Urothelium cell line (cell line): ENCODE measurements at regions not wholly inside any gene's neighbourhood (a gene's known extent, or its start where the extent isn't known, plus 50 kb on each side); places are given as distances from the start of the nearest gene placed in this dataset.

ENCODE experiments used
- DNase-seq: peaks from one replicate; pipeline ENCODE4 v3.0.0; 2011; ENCODE audit warnings: low spot score, mixed read lengths
- FAIRE-seq: peaks from 2 replicates; lab custom pipeline; 2011; peaks lifted over from hg19 to GRCh38; lab: Jason Lieb, UNC

DNA sequence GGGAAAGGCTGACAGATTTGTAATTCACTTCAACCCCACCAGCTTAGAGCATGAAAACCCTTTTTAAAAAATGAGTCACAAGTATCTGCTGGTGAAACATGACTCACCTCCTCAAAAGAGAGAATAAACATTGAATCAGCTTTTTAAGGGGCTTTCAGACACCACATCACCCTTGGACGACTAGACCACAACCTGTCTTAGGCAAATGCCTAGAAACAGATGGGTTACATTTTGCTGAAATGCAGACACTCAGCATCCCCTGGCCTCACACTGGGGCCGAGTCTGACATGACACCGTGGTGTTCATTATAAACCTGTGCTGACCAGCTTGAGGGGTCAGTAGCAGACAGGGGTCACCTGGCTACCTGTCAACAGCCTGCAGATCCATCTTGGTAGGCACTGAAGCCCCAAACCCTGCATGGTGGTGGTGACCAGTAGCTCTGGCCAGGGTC lies 175.3 kb upstream of the CST7 start:
- peak; percentile 65 for FAIRE-seq
- peak; percentile 83 for DNase-seq

DNA sequence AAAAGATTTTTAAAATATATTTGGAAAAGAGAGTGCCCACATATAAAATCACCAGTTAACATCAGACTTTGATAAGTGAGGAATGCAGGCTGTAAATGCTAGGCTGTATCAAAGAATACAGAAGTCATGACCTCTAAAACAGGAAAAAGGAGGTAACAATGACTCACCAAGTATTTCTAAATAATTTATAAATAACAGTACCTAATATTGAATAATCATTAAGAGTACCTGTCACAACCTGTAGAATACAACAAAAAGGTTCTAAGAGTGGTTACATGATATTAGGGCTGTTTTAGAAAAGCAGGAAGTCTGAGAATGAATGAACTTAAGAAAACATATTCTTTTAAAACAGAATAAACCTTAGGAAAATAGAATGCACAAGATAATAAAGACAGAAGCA lies 173.1 kb upstream of the CST7 start:
- FAIRE-seq (no peak), DNase-seq (no peak)

DNA sequence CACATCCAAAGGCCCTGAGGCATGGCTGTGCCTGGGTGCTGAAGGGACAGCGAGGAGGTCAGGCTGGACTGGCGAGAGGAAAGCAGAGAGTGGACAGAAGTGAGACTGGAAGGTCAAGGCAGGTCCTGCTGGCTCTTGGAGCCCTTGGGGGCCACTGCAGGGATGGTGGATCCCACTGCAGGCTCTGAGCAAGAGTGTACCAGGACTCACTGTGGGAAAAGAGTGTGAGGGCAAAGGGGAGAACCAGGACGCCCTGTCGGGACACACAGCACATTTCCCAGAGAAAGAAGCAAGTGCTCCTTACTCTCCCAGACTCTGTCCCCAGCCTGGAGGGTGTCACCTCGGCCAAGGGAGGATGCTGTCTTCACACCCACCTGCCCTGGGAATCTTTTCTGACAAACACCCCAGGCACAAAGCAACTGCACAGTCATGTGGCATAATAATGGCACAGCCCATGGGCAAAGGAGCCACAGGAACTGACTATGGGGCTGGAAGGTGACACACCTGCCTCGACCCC lies 172.3 kb upstream of the CST7 start:
- DNase-seq = no peak
- FAIRE-seq = no peak

DNA sequence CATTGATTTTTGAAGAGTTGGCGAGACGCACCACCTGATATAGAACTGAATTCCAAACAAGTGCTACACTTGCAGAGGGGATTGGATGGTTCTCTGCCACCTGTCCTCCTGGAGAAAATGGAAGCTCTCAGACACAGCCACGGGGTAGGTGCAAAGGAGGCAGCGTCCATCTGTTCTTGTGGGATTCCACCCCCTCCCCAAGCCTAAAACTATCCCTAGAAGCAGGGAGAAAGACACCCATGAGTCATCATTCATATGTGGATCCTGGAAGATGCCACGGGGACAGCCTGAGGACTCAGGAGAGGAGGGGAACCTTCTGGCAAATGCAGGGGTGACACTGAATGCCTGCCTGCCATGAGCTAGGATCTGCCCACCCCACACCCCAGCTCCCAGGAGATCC lies 171.3 kb upstream of the CST7 start:
- no peak for DNase-seq
- FAIRE-seq = no peak

DNA sequence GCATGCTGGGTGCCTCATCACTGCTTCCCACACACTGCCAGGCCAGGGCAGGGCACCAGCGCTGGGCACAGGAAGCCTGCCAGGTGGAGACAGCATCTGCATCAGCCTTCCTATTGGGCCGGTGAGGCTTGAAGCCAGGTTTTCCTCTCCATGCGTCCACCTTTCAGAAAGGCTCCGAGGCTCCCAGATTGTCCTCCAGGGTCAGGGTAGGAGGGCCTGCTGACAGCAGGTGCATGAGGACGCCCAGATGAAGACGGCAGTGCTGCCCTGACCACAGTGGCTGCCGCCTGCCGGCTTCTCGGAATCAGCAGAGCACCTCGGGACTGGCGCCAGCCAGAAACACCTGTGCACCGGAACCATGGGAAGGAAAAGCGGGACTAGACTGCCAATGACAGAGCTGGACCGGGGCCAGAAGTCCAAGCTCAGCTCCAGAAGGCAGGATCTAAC lies 170.5 kb upstream of the CST7 start:
- DNase-seq (no peak), FAIRE-seq (no peak)

DNA sequence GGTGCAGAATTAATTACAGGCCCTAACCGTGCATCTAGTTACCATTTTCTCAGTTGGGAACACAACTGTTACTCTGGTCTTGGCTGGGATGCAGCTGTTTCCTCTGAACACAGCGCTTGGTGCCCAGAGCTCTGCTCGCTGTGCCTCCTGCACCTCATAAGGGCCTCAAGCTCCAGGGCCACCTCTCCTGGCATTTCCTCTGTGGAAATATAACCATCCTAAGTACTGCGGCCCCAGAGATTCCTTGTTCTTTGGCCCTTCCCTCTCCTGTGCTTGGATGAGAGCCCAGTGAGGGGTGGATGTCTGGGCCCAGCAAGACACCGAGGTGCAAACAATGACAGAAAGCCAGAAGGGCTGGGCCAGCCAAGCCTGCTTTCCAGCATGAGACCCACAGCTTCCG lies 169.9 kb upstream of the CST7 start:
- DNase-seq (no peak), FAIRE-seq (no peak)

DNA sequence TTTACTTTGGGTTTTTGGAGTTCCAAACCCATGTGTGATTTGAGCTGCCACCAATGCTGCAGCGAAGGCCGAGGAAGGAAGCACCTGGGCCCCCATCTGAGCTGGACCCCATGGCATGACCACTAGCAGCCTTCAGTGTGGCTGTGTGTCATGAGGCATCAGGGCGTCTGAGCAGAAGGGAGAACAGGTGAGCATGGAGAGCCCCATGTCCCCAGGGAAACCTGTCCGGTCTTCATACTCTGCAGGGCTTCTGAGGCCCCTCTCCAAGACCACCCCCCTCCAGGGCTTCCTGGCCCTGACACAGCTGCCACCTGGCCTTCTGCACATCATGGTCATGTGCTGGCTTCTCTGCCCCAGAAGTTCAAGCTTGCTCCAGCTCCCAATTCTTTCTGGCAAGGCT lies 169.1 kb upstream of the CST7 start:
- no peak for DNase-seq

DNA sequence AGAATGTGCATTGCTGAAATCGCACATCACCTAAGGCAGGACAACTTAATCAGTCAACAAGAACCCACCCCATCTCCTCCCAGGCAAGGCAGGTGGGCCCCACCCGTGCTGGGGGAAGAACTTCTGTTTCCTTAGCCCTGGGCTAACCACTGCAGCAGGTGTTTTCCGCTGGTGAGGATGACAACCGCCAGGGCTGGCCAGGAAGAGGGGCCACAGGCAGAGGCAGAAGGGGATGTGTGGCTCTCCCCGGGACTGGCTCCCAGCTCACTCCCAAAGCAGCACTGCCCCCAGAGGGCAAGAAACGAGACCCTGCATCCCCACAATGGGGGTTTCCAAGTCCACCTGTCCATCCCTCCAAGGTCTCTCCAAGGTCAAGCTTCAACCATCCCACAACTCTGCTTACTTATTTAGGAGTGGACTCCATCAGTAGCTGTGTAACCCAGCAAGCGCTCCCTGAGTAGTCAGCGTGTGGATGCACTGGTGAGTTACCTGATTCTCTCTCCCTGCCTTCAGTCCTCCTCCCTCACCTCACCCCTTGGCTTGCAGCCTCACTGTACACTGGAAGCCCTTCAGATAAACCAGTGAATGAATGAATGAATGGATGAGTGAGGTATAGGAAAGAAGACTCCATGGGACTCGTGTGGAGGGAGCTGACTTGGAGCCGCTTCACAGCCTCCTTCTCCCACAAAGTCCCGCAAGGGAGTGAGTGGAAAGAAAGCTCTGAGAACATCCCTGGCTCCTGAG lies 168.2 kb upstream of the CST7 start:
- no peak for FAIRE-seq
- no peak for DNase-seq

More for the DNA sequence above, 169.1 kb upstream of the CST7 start:
- FAIRE-seq = no peak

DNA sequence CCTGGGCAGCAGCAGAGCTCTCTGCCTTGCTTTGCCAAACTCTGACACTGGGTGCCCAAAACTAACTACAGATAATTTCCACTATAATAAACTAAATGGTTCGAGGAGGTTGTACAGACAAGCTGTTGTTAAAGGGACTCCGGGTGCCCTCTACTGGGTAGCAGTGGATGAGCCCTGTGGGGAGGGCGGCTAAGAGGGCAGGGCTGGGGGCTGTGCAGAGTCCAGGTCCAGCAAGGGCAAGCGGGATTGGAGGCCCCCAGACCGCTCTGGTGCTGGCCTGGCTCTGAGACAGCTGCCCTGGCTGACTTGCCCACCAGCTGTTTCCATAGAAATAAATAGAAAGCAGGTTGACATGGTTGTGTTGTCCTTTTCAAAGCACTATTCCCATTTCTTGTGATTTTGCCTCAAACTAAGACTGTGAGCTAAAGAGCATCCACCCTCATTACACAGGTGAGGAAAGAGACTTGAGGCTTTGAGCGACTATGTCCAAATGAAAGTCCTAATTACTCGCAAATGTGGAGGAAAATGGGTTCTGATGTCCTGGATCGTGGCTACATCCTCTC lies 167.6 kb upstream of the CST7 start:
- no peak for FAIRE-seq

DNA sequence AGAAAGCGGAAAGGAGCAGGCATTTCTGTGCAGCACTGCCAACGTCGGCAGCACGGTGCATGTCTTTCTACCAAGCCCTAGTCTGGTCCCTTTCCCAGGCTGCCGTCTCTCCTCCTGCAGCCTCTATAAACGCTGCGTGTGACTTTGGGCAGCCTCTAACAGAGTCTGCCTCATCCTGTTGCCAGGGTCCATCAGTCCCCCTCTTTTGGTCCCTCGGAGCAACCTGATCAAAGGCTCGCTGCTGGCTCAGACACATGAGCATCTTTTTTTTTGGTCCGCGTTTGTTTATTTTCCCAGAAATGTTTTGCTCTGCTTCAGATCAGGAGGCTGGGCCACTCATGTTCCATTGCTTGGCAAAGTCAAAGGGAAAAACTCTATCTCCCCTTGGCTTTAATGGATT lies 166.8 kb upstream of the CST7 start:
- no peak for DNase-seq
- no peak for FAIRE-seq

More for the DNA sequence above, 167.6 kb upstream of the CST7 start:
- DNase-seq = peak; percentile 52

DNA sequence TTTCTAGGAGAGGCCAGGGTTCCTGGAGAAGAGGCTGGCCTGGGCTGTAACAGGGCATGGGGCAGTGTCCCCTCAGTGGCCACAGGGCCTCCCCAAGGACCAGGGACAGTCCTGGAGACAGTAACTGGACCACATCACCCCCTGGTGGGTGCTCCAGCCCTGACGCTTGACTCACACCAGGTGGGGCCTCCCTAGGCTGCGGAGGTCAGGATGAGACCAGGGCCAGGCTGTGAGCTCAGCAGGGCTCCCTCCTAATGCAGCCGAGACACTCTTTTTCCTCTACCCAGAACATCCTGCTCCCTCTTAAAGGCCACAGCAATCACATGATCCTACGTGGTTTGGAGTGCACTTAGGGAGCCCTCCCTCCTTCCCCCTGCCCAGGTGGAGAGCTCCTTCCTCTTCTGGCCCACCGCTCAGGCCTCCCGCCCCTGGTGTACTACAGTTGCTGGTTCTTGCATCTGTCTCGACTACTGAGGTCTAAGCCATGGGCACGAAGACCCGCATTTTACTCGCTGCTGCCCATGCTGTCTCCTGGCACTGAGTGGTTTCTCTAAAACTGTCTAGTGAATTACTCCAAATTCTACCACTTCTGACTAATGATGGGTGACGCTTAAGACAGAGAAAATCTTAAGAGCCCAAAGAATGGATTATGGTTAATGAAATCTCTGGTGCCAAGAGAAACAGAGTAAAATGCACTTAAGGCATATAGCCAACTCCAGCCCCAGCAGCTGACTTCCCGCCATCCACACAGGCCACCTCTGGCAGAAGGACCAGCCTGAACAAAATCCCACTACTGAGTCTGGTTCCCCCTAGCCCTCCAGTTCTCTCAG lies 166.1 kb upstream of the CST7 start:
- FAIRE-seq (no peak), DNase-seq (no peak)

DNA sequence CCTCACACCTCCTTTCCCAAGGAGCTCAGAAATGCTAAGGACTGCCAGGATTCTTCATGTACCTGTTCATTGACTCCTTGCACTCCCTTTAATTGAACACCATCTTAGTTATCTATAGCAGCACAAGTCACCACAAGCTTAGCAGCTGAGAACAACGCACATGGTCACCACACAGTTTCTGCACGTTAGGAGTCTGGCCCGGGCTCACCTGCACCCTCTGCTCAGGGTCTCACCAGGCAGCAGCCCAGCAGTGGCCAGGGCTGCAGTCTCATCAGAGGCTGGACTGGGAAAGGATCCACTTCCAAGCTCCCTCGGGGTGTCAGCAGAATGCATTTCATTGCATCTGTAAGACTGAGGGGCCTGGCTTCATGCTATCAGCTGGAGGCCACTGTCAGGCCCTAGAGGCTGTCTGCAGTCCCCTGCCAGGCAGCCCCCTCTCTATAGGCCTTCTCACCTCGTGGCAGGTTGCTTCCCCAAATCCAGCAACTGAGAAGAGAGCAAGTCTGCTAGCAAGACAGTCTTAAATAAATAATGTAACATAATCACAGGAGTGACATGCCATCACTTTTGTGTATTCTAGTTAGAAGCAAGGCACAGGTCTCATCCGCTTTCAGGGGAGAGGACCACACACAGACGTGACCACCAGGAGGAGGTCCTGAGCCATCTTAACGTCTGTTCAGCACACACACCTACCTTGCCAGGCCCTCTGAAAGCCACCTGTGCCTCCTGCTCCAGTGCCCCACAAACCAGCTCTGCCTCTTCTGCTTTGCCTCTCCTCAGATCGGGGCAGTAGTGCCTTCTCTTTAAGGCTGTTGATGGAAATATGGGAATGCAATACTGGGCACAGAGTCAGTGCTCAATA lies 165.2 kb upstream of the CST7 start:
- DNase-seq = no peak

DNA sequence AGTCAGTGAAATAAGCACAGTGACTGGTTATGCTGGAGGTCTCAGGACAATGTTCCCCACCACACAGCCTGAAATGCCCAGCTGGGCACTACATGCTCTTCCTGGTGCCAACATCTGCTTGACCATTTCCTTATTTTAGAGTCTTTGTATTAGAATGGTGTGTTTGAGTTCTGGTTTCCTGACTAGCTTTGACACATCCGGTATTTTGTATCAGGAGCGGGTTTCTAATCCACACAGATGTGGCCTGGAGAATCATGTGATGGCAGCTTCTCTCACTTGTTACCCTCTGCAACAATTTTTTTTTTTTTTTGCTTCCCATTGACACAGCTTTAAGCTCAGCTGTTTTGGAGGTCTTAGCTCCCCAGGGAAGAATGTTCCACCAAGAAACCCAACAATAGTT lies 164.5 kb upstream of the CST7 start:
- DNase-seq (no peak), FAIRE-seq (no peak)

More for the DNA sequence above, 165.2 kb upstream of the CST7 start:
- FAIRE-seq = no peak

DNA sequence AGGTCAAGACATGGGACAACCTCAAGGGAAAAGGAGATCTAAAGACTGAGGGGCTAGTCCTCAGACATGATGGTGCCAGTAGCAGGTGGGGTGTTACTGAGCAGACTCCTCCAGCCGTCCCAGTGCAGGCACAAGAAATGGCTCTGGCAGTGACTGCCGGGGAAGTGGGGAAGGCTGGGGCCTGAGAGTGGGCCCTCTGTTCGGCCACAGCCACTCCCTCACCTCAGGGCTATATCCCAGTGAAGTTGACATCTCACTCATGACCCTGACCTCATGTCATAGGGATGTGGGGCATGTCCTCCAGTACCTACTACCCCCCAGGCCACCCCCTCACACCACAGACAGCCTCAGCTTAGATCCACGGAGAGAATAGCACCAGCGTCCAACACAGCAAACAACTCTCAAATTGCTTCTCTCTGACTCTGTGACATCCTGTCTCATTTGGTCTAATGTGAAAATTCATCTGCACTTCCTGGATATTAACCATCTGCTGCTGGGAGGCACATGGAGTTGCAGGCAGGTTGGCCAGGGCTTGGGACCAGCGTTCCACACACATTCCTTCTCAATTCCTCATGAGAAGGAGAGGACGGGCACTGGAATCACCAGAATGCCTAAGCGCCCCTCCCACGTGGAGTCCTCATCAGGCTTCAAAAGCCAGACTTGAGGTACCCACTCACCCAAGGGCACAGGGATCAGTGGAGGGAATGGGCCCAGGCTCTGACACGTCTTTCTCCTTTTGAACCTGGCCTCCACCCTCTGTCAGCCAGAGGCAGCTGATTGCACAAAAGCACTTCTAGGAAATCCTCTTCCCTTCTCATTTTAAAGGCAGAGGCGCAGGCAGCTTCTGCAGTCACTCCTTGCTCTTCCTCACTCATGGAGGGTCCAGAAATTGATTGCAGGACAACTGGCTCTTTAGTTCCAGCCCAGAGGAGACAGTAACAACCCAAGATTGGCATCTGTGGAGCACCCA lies 163.6 kb upstream of the CST7 start:
- no peak for FAIRE-seq
- peak; percentile 78 for DNase-seq

DNA sequence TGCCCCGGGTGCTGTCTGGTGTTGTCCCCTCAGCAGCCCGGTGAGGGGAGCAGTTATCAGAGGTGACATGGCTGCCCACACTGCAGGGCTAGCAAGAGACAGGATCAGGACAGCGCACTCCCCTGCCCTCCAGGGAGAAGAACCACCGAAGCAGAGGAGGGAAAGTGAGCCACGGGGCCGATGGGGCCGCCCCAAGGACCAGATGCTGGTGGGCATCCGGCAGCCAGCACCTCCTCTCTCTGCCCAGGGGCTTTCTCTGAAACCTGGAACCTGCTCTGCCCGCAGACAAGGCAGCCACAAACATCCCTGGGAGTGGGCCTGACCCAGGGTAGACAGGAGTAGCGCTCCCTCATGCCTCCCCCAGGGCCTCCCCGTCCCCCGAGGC lies 163.0 kb upstream of the CST7 start:
- no peak for FAIRE-seq

DNA sequence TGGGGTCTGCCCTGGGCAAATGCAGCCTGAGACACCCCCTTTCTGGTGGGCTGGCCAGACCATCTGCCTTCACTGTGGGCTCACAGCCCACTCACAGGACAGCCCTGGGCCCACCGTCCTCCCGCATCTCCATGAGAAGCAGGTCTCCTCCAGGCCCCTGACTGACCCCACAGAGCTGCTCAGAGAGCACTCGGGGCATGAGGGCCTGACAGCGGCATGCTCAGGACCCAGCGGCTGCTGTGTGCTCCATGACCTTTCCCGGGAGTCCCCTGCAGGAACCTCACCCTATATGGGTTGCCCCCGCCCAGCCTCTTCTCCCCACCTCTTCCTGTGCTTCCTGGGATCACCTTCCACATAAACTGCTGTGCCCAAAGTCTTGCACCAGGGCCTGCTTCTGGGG lies 162.4 kb upstream of the CST7 start:
- FAIRE-seq (no peak), DNase-seq (no peak)

More for the DNA sequence above, 163.0 kb upstream of the CST7 start:
- no peak for DNase-seq

DNA sequence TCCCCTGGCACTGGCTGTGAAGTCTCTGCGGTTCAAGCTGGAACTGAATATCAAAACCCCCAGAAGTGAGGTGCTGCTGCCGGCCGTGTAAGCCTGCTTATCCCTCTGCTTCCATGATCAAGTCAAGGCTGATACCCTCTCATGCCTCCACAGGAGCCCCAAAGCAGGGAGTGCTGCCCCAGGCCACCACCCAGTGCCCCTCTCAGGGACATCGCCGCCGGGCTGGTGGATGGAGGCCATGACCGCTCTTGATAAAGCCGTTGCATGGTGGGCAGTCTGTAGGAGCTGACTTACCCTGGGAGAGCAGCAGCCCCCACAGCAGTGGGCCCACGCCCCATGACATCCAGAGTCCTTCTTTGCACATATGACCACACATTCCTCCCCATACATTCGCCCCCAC lies 162.0 kb upstream of the CST7 start:
- FAIRE-seq = no peak
- DNase-seq = no peak

DNA sequence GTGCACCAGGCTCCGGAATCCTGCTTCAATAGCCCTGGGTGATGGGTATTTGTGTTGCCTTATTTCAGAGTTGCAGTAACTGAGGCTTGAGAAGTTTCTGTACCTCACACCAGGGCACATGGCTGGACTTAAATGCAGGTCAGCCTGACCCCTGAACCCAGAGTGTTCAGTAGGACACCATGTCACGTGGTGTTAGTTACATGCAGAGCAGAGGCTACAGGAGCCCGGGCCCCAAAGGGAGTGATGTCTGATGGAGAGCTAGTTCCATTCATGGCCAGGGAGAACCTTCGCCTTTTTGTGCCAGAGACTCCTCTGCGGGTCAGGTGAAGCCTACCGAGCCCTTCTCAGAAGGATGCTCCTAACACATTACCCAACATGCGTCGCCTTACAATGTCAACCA lies 161.4 kb upstream of the CST7 start:
- FAIRE-seq = no peak

DNA sequence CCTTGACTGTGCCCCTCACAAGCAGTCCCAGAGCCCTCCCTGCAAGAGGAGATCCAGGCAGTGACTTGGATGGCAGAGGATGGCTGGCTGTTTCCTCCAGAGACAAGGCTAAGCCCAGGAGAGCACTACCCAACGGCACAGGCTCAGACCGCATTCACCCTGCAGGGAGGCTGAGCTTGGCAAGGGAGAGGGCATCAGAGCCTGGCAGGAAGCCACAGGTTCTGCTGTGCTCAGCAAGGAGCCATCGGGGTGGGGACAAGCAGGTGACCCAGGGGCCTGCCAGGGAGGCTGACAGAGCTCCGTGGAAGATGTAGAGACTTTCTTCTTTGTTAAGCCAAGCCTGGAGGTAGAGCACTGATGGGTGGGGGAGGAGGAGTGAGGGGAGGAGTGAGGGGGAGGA lies 159.2 kb upstream of the CST7 start:
- FAIRE-seq = no peak

More for the DNA sequence above, 161.4 kb upstream of the CST7 start:
- no peak for DNase-seq

More for the DNA sequence above, 159.2 kb upstream of the CST7 start:
- no peak for DNase-seq
